Panc1 (cell line): ENCODE measurements at regions not wholly inside any gene's neighbourhood (a gene's known extent, or its start where the extent isn't known, plus 50 kb on each side); places are given as distances from the start of the nearest gene placed in this dataset.
A peak's percentile ranks its signal among the peaks of the same experiment; 100 is the strongest.

Source experiments
- ATAC-seq: fragments of 200-7000 bp; cut with Tn5 transposase; 2 replicates; pipeline ENCODE4 v1.9.1; 2020; ENCODE audit warnings: mild to moderate bottlenecking, moderate library complexity
- BruUV-seq: library from RNA; stranded (reverse); fragments of 400-500 nt; replicated peaks from 2 replicates; lab custom pipeline; 2021; lab: Mats Ljungman, UMichigan
- CTCF ChIA-PET: fragments of 300-600 bp; sonication (Branson Sonifier 250); formaldehyde crosslinking; loops from one replicate; lab custom pipeline; 2022; ENCODE audit warnings: antibody characterized with exemption; lab: Charles Lee
- POLR2A ChIA-PET: fragments of 300-600 bp; sonication (Branson Sonifier 250); formaldehyde crosslinking; loops from one replicate; lab custom pipeline; 2022; ENCODE audit warnings: antibody characterized with exemption; lab: Charles Lee
- DNase-seq: peaks from one replicate; pipeline ENCODE4 v3.0.0-alpha.2; 2010; ENCODE audit warnings: low read depth, low spot score
- H3K27ac ChIP-seq: 2 replicates; pipeline ENCODE4 v1.5.1; 2011; ENCODE audit warnings: mild to moderate bottlenecking, low read length, inconsistent platforms
- H3K27me3 ChIP-seq: fragments of 200-500 bp; sonication (Bioruptor generic); 2 replicates; pipeline ENCODE4 v1.6.0; 2014; ENCODE audit warnings: low read length, inconsistent platforms; ENCODE audit not compliant: control insufficient read depth, insufficient read depth
- H3K36me3 ChIP-seq: fragments of 200-500 bp; sonication (Bioruptor generic); 2 replicates; pipeline ENCODE4 v1.5.1; 2014; ENCODE audit warnings: inconsistent platforms, mild to moderate bottlenecking, low read length, moderate library complexity; ENCODE audit not compliant: control insufficient read depth, insufficient read depth
- H3K4me1 ChIP-seq: 2 replicates; pipeline ENCODE4 v1.5.1; 2011; ENCODE audit warnings: inconsistent platforms, mild to moderate bottlenecking, low read length, moderate library complexity; ENCODE audit not compliant: control insufficient read depth, insufficient read depth
- H3K4me3 ChIP-seq, 2 experiments: 2 replicates each; pipeline ENCODE4 v1.5.1; 2011 to 2012; ENCODE audit warnings: low read depth in 2 of 2, low read length in 2 of 2, mild to moderate bottlenecking in 2 of 2, inconsistent platforms in 1 of 2, moderate library complexity in 1 of 2
- H3K9me3 ChIP-seq: fragments of 200-500 bp; sonication (Bioruptor generic); 2 replicates; pipeline ENCODE4 v1.5.1; 2014; ENCODE audit warnings: low read depth, mild to moderate bottlenecking, inconsistent platforms, low read length, moderate library complexity; ENCODE audit not compliant: control insufficient read depth, insufficient read depth
- CTCF ChIP-seq: fragments of 450-650 bp; IDR thresholded peaks from 2 replicates; pipeline ENCODE4 v1.5.1; 2017; ENCODE audit warnings: mild to moderate bottlenecking
- POLR2AphosphoS5 ChIP-seq: IDR thresholded peaks from 2 replicates; pipeline ENCODE4 v1.6.1; 2012; ENCODE audit warnings: mild to moderate bottlenecking, low read depth, low read length, moderate library complexity
- REST ChIP-seq, 2 experiments: IDR thresholded peaks; 2 replicates each; pipeline ENCODE4 v1.6.1; 2011 to 2012; ENCODE audit warnings: low read depth in 2 of 2, control low read depth in 1 of 2, low read length in 1 of 2, mild to moderate bottlenecking in 1 of 2, moderate library complexity in 1 of 2; ENCODE audit not compliant: insufficient read depth in 1 of 2
- SIN3A ChIP-seq: IDR thresholded peaks from 2 replicates; pipeline ENCODE4 v1.6.1; 2012; ENCODE audit warnings: low read depth, mild to moderate bottlenecking, low read length, moderate library complexity, borderline replicate concordance; ENCODE audit not compliant: insufficient read depth
- TCF7L2 ChIP-seq: IDR thresholded peaks from 2 replicates; pipeline ENCODE4 v1.6.1; 2011; ENCODE audit warnings: mild to moderate bottlenecking, low read depth, low read length, inconsistent platforms
- in situ Hi-C: cut with HindIII; loops from 2 replicates; pipeline ENCODE4 v1.10.0; 2016; ENCODE audit warnings: low sequenced_read_pairs, low pct_unique_long_range_greater_than_20kb
- intact Hi-C: fragments of 100-400 bp; cut with micrococcal nuclease; formaldehyde crosslinking; loops from one replicate; pipeline ENCODE4 v1.10.0; 2022; ENCODE audit not compliant: unreplicated experiment

GRCh38 chr2:48015421-48015820 is 109.1 kb upstream of the FBXO11 start:
- H3K36me3 ChIP-seq: no peaks in the 10 kb centered on the region
- DNase-seq (no peak), ATAC-seq (no peak)
- no peak overlapping the region for H3K27ac ChIP-seq
- no peak overlapping the region for H3K4me3 ChIP-seq
- ChIA-PET POLR2A (no interaction called here), CTCF (interaction anchor here (0.5 kb wide), 1 partner anchor 172 kb away, joined by 4 read pairs; no protein-coding TSS in a partner anchor)
- in situ Hi-C loops: no loop called here
- intact Hi-C loops: no loop called here
- no peaks in the 10 kb centered on the region for H3K4me1 ChIP-seq
- TF ChIP-seq REST (IDR thresholded peaks at IDR 0.05; ENCODE audit: insufficient read depth in 1 of 2, low read depth in 2 of 2, low read length in 1 of 2) (no peak), POLR2AphosphoS5 (no peak), CTCF (no peak), TCF7L2 (no peak), SIN3A (no peak)
- peaks cover 5% of the 10 kb centered on the region for H3K27me3 ChIP-seq
- no peaks in the 10 kb centered on the region for H3K9me3 ChIP-seq
- no TSS peak for BruUV-seq

GRCh38 chr2:48016225-48017019 is 110.1 kb upstream of the FBXO11 start:
- peaks cover 3% of the 10 kb centered on the region for H3K27me3 ChIP-seq
- no peak overlapping the region for H3K4me3 ChIP-seq
- ATAC-seq: no peak
- no peaks in the 10 kb centered on the region for H3K36me3 ChIP-seq
- TF ChIP-seq REST (IDR thresholded peaks at IDR 0.05; ENCODE audit: insufficient read depth in 1 of 2, low read depth in 2 of 2, low read length in 1 of 2) (no peak), SIN3A (no peak), POLR2AphosphoS5 (no peak), CTCF (peak; percentile 26)
- in situ Hi-C loops (no loop called here), intact Hi-C loops (no loop called here)
- ChIA-PET CTCF (no interaction called here), POLR2A (no interaction called here)
- DNase-seq: no peak
- BruUV-seq: no TSS peak
- no peaks in the 10 kb centered on the region for H3K4me1 ChIP-seq
- no peaks in the 10 kb centered on the region for H3K9me3 ChIP-seq
- no peak overlapping the region for H3K27ac ChIP-seq
